HG02981 (cell line): ENCODE measurements at regions not wholly inside any gene's neighbourhood (a gene's known extent, or its start where the extent isn't known, plus 50 kb on each side); places are given as distances from the start of the nearest gene placed in this dataset.

Source experiments
- ATAC-seq: cut with Tn5 transposase; IDR thresholded peaks from one replicate; pipeline ENCODE4 v1.9.1; 2021; ENCODE audit warnings: mild to moderate bottlenecking, moderate library complexity; ENCODE audit not compliant: unreplicated experiment

- ATAC-seq: no peak
Measured at GRCh38 chr4:89665662-89666061, 171.3 kb downstream of the SNCA start.

- ATAC-seq: no peak
Measured at GRCh38 chr4:89664521-89664920, 172.4 kb downstream of the SNCA start.

GRCh38 chr4:89661173-89661899 lies 175.6 kb downstream of the SNCA start:
- no peak for ATAC-seq

GRCh38 chr4:89660444-89661172 lies 176.4 kb downstream of the SNCA start:
- no peak for ATAC-seq

GRCh38 chr4:89658701-89659024 lies 178.3 kb downstream of the SNCA start:
- ATAC-seq: peak; percentile 65

- peak; percentile 57 for ATAC-seq
Measured at GRCh38 chr4:89657931-89658700, 178.8 kb downstream of the SNCA start.

- ATAC-seq: no peak
Measured at GRCh38 chr4:89653012-89653411, 183.9 kb downstream of the SNCA start.

- ATAC-seq: no peak
Measured at GRCh38 chr4:89645482-89645881, 191.5 kb downstream of the SNCA start.

GRCh38 chr4:89641367-89641687 lies 195.6 kb downstream of the SNCA start:
- ATAC-seq: no peak

- ATAC-seq: no peak
Measured at GRCh38 chr4:89640620-89641366, 196.2 kb downstream of the SNCA start.

- ATAC-seq: no peak
Measured at GRCh38 chr4:89639395-89639794, 197.6 kb downstream of the SNCA start.

GRCh38 chr4:89625599-89626293 lies 211.2 kb downstream of the SNCA start:
- ATAC-seq: no peak

- peak; percentile 58 for ATAC-seq
Measured at GRCh38 chr4:89619206-89619962, 217.6 kb downstream of the SNCA start.

- no peak for ATAC-seq
Measured at GRCh38 chr4:89618151-89618550, 218.8 kb downstream of the SNCA start.

- ATAC-seq: peak; percentile 46
Measured at GRCh38 chr4:89617317-89617716, 219.6 kb downstream of the SNCA start.

- ATAC-seq: no peak
Measured at GRCh38 chr4:89616382-89616781, 220.6 kb downstream of the SNCA start.

GRCh38 chr4:89615051-89615450 lies 221.9 kb downstream of the SNCA start:
- no peak for ATAC-seq

GRCh38 chr4:89614155-89614554 lies 222.8 kb downstream of the SNCA start:
- ATAC-seq: no peak

GRCh38 chr4:89610236-89610635 lies 226.7 kb downstream of the SNCA start:
- ATAC-seq: no peak

GRCh38 chr4:89609756-89610155 lies 227.2 kb downstream of the SNCA start:
- no peak for ATAC-seq
